Renal cortex interstitium (tissue), 11 donors: ENCODE measurements at regions not wholly inside any gene's neighbourhood (a gene's known extent, or its start where the extent isn't known, plus 50 kb on each side); places are given as distances from the start of the nearest gene placed in this dataset.

ENCODE experiments used
- DNase-seq, 11 donors: peaks; one replicate each; pipeline ENCODE4 v3.0.0-alpha.2; 2013; ENCODE audit warnings: low read depth in 9 of 11, low spot score in 4 of 11; ENCODE audit errors: extremely low read depth in 1 of 11

GRCh38 chr15:77753939-77754338 is 121.2 kb upstream of the LINGO1 start:
- no peak for DNase-seq

- peak; percentile 7 to 72 (median 47) for DNase-seq
Observed at GRCh38 chr15:77753281-77753873, 120.7 kb upstream of the LINGO1 start.

- no peak for DNase-seq
Observed at GRCh38 chr15:77749998-77750540, 117.4 kb upstream of the LINGO1 start.

GRCh38 chr15:77749236-77749997 is 116.7 kb upstream of the LINGO1 start:
- DNase-seq: no peak

- DNase-seq: no peak
Observed at GRCh38 chr15:77748078-77749064, 115.7 kb upstream of the LINGO1 start.

- DNase-seq: no peak
Observed at GRCh38 chr15:77747175-77748077, 114.7 kb upstream of the LINGO1 start.

- no peak for DNase-seq
Observed at GRCh38 chr15:77746254-77747174, 113.8 kb upstream of the LINGO1 start.

- no peak for DNase-seq
Observed at GRCh38 chr15:77744398-77744797, 111.7 kb upstream of the LINGO1 start.

- DNase-seq: no peak
Observed at GRCh38 chr15:77742570-77742969, 109.9 kb upstream of the LINGO1 start.

GRCh38 chr15:77742127-77742526 is 109.4 kb upstream of the LINGO1 start:
- DNase-seq: no peak

GRCh38 chr15:77741106-77741505 is 108.4 kb upstream of the LINGO1 start:
- DNase-seq: no peak

GRCh38 chr15:77739591-77740378 is 107.1 kb upstream of the LINGO1 start:
- no peak for DNase-seq

GRCh38 chr15:77738441-77739302 is 106.0 kb upstream of the LINGO1 start:
- DNase-seq: no peak

- DNase-seq: no peak
Observed at GRCh38 chr15:77738038-77738370, 105.3 kb upstream of the LINGO1 start.

GRCh38 chr15:77737238-77738037 is 104.7 kb upstream of the LINGO1 start:
- DNase-seq: no peak
